HG02798 (cell line): ENCODE measurements at regions not wholly inside any gene's neighbourhood (a gene's known extent, or its start where the extent isn't known, plus 50 kb on each side); places are given as distances from the start of the nearest gene placed in this dataset.

Experiments used
- ATAC-seq: cut with Tn5 transposase; IDR thresholded peaks from one replicate; pipeline ENCODE4 v1.9.1; 2021; ENCODE audit warnings: mild to moderate bottlenecking; ENCODE audit not compliant: unreplicated experiment, poor library complexity

GRCh38 chr21:32878661-32879060, 107.1 kb upstream of the PAXBP1 start:
- ATAC-seq: no peak

GRCh38 chr21:32881458-32881857, 109.9 kb upstream of the PAXBP1 start:
- ATAC-seq: no peak

GRCh38 chr21:32884062-32884461, 112.5 kb upstream of the PAXBP1 start:
- no peak for ATAC-seq

GRCh38 chr21:32886339-32886738, 114.8 kb upstream of the PAXBP1 start:
- no peak for ATAC-seq

- no peak for ATAC-seq
Observed at GRCh38 chr21:32887026-32887425, 115.5 kb upstream of the PAXBP1 start.

- ATAC-seq: no peak
Observed at GRCh38 chr21:32888971-32889370, 117.4 kb upstream of the PAXBP1 start.

- no peak for ATAC-seq
Observed at GRCh38 chr21:32889596-32889995, 118.0 kb upstream of the PAXBP1 start.

- ATAC-seq: no peak
Observed at GRCh38 chr21:32894321-32894720, 122.8 kb upstream of the PAXBP1 start.

- no peak for ATAC-seq
Observed at GRCh38 chr21:32900814-32901213, 124.9 kb upstream of the OLIG2 start.

GRCh38 chr21:32907521-32907920, 118.2 kb upstream of the OLIG2 start:
- ATAC-seq: no peak

GRCh38 chr21:32908534-32908933, 117.2 kb upstream of the OLIG2 start:
- no peak for ATAC-seq

GRCh38 chr21:32909393-32909792, 116.3 kb upstream of the OLIG2 start:
- no peak for ATAC-seq

- no peak for ATAC-seq
Observed at GRCh38 chr21:32914424-32915039, 111.2 kb upstream of the OLIG2 start.

- no peak for ATAC-seq
Observed at GRCh38 chr21:32915099-32915498, 110.6 kb upstream of the OLIG2 start.

GRCh38 chr21:32916088-32916487, 109.6 kb upstream of the OLIG2 start:
- no peak for ATAC-seq

- ATAC-seq: no peak
Observed at GRCh38 chr21:32916522-32917099, 109.1 kb upstream of the OLIG2 start.

- no peak for ATAC-seq
Observed at GRCh38 chr21:32917362-32918135, 108.2 kb upstream of the OLIG2 start.

- no peak for ATAC-seq
Observed at GRCh38 chr21:32918478-32919120, 107.1 kb upstream of the OLIG2 start.

- ATAC-seq: no peak
Observed at GRCh38 chr21:32920474-32920873, 105.3 kb upstream of the OLIG2 start.

GRCh38 chr21:32921632-32922230, 104.0 kb upstream of the OLIG2 start:
- ATAC-seq: no peak

- ATAC-seq: no peak
Observed at GRCh38 chr21:32925098-32925497, 100.6 kb upstream of the OLIG2 start.
